ENCODE measurements at regions not wholly inside any gene's neighbourhood (a gene's known extent, or its start where the extent isn't known, plus 50 kb on each side); places are given as distances from the start of the nearest gene placed in this dataset.
"Not testable (repeated sequence)": the region's sequence is repeated elsewhere in the genome, so short reads cannot be mapped to it uniquely, and the experiment has no call there.

GRCh38 chr4:116724249-116724648 lies 361.1 kb downstream of the TRAM1L1 start:
- no peak for ATAC-seq
- no peak overlapping the region for H3K4me3 Mint-ChIP-seq
- H3K27me3 Mint-ChIP-seq: no peaks in the 10 kb centered on the region

GRCh38 chr4:116705466-116705865 lies 379.9 kb downstream of the TRAM1L1 start:
- no peaks in the 10 kb centered on the region for H3K36me3 Mint-ChIP-seq (ENCODE audit: low read depth)
- H3K9me3 ChIP-seq (ENCODE audit: control insufficient read depth, low read length, poor library complexity, severe bottlenecking): no peaks in the 10 kb centered on the region
- no peaks in the 10 kb centered on the region for H3K4me1 Mint-ChIP-seq
- no peak overlapping the region for H3K27ac Mint-ChIP-seq
- DNase-seq (no peak), ATAC-seq (no peak)
- H3K27me3 Mint-ChIP-seq: no peaks in the 10 kb centered on the region
- no peak overlapping the region for H3K4me3 Mint-ChIP-seq

More at GRCh38 chr4:116724249-116724648, 361.1 kb downstream of the TRAM1L1 start:
- H3K9me3 ChIP-seq (ENCODE audit: control insufficient read depth, low read length, poor library complexity, severe bottlenecking): no peaks in the 10 kb centered on the region
- DNase-seq: no peak
- Mint-ChIP-seq H3K27ac (no peak overlapping the region), H3K36me3 (ENCODE audit: low read depth) (no peaks in the 10 kb centered on the region), H3K4me1 (no peaks in the 10 kb centered on the region)

- no peaks in the 10 kb centered on the region for H3K27me3 Mint-ChIP-seq
- H3K9me3 ChIP-seq (ENCODE audit: control insufficient read depth, low read length, poor library complexity, severe bottlenecking): no peaks in the 10 kb centered on the region
- H3K27ac Mint-ChIP-seq: no peak overlapping the region
- H3K36me3 Mint-ChIP-seq (ENCODE audit: low read depth): no peaks in the 10 kb centered on the region
- no peaks in the 10 kb centered on the region for H3K4me1 Mint-ChIP-seq
- no peak for ATAC-seq
- no peak for DNase-seq
- no peak overlapping the region for H3K4me3 Mint-ChIP-seq
Observed at GRCh38 chr4:116702949-116703348, 382.4 kb downstream of the TRAM1L1 start.

GRCh38 chr4:116688536-116688935 lies 396.8 kb downstream of the TRAM1L1 start:
- H3K36me3 Mint-ChIP-seq (ENCODE audit: low read depth): no peaks in the 10 kb centered on the region
- DNase-seq (no peak), ATAC-seq (no peak)
- H3K27ac Mint-ChIP-seq: no peak overlapping the region
- H3K4me3 Mint-ChIP-seq: no peak overlapping the region
- H3K4me1 Mint-ChIP-seq: no peaks in the 10 kb centered on the region
- no peaks in the 10 kb centered on the region for H3K27me3 Mint-ChIP-seq
- H3K9me3 ChIP-seq (ENCODE audit: control insufficient read depth, low read length, poor library complexity, severe bottlenecking): no peaks in the 10 kb centered on the region

GRCh38 chr4:116668190-116668589 lies 417.2 kb downstream of the TRAM1L1 start:
- no peak for DNase-seq
- no peak overlapping the region for H3K27ac Mint-ChIP-seq
- no peak for ATAC-seq
- no peaks in the 10 kb centered on the region for H3K9me3 ChIP-seq (ENCODE audit: control insufficient read depth, low read length, poor library complexity, severe bottlenecking)
- H3K36me3 Mint-ChIP-seq (ENCODE audit: low read depth): no peaks in the 10 kb centered on the region
- no peak overlapping the region for H3K4me3 Mint-ChIP-seq
- no peaks in the 10 kb centered on the region for H3K27me3 Mint-ChIP-seq
- H3K4me1 Mint-ChIP-seq: no peaks in the 10 kb centered on the region

- no peak for ATAC-seq
- no peaks in the 10 kb centered on the region for H3K36me3 Mint-ChIP-seq (ENCODE audit: low read depth)
- no peak for DNase-seq
Observed at GRCh38 chr4:116665716-116666115, 419.7 kb downstream of the TRAM1L1 start.

GRCh38 chr4:116664198-116664597 lies 421.2 kb downstream of the TRAM1L1 start:
- H3K9me3 ChIP-seq (ENCODE audit: control insufficient read depth, low read length, poor library complexity, severe bottlenecking): no peaks in the 10 kb centered on the region
- no peaks in the 10 kb centered on the region for H3K36me3 Mint-ChIP-seq (ENCODE audit: low read depth)
- no peak overlapping the region for H3K27ac Mint-ChIP-seq
- no peaks in the 10 kb centered on the region for H3K4me1 Mint-ChIP-seq
- no peaks in the 10 kb centered on the region for H3K27me3 Mint-ChIP-seq
- DNase-seq: no peak
- no peak for ATAC-seq
- no peak overlapping the region for H3K4me3 Mint-ChIP-seq

More at GRCh38 chr4:116665716-116666115, 419.7 kb downstream of the TRAM1L1 start:
- no peak overlapping the region for H3K27ac Mint-ChIP-seq
- no peak overlapping the region for H3K4me3 Mint-ChIP-seq
- no peaks in the 10 kb centered on the region for H3K9me3 ChIP-seq (ENCODE audit: control insufficient read depth, low read length, poor library complexity, severe bottlenecking)
- H3K27me3 Mint-ChIP-seq: no peaks in the 10 kb centered on the region
- no peaks in the 10 kb centered on the region for H3K4me1 Mint-ChIP-seq

- H3K9me3 ChIP-seq (ENCODE audit: control insufficient read depth, low read length, poor library complexity, severe bottlenecking): no peaks in the 10 kb centered on the region
- Mint-ChIP-seq H3K4me1 (no peaks in the 10 kb centered on the region), H3K36me3 (ENCODE audit: low read depth) (no peaks in the 10 kb centered on the region), H3K27ac (no peak overlapping the region), H3K4me3 (no peak overlapping the region), H3K27me3 (no peaks in the 10 kb centered on the region)
- ATAC-seq (no peak), DNase-seq (no peak)
Observed at GRCh38 chr4:116639070-116639577, 446.3 kb downstream of the TRAM1L1 start.

GRCh38 chr4:116638592-116638991 lies 446.8 kb downstream of the TRAM1L1 start:
- Mint-ChIP-seq H3K27me3 (no peaks in the 10 kb centered on the region), H3K27ac (no peak overlapping the region), H3K36me3 (ENCODE audit: low read depth) (no peaks in the 10 kb centered on the region), H3K4me1 (no peaks in the 10 kb centered on the region), H3K4me3 (no peak overlapping the region)
- ATAC-seq (no peak), DNase-seq (no peak)
- H3K9me3 ChIP-seq (ENCODE audit: control insufficient read depth, low read length, poor library complexity, severe bottlenecking): no peaks in the 10 kb centered on the region

- Mint-ChIP-seq H3K27me3 (no peaks in the 10 kb centered on the region), H3K4me1 (no peaks in the 10 kb centered on the region), H3K36me3 (ENCODE audit: low read depth) (no peaks in the 10 kb centered on the region), H3K27ac (no peak overlapping the region), H3K4me3 (no peak overlapping the region)
- H3K9me3 ChIP-seq (ENCODE audit: control insufficient read depth, low read length, poor library complexity, severe bottlenecking): no peaks in the 10 kb centered on the region
- DNase-seq (no peak), ATAC-seq (no peak)
Observed at GRCh38 chr4:116636917-116637316, 448.5 kb downstream of the TRAM1L1 start.

- no peaks in the 10 kb centered on the region for H3K36me3 Mint-ChIP-seq (ENCODE audit: low read depth)
- no peak overlapping the region for H3K27ac Mint-ChIP-seq
Observed at GRCh38 chr4:116632269-116632668, 453.1 kb downstream of the TRAM1L1 start.

GRCh38 chr4:116628598-116628997 lies 456.8 kb downstream of the TRAM1L1 start:
- no peak for ATAC-seq
- H3K9me3 ChIP-seq (ENCODE audit: control insufficient read depth, low read length, poor library complexity, severe bottlenecking): no peaks in the 10 kb centered on the region
- H3K4me3 Mint-ChIP-seq: no peak overlapping the region
- DNase-seq: no peak
- H3K27me3 Mint-ChIP-seq: no peaks in the 10 kb centered on the region
- no peaks in the 10 kb centered on the region for H3K4me1 Mint-ChIP-seq
- H3K27ac Mint-ChIP-seq: no peak overlapping the region
- no peaks in the 10 kb centered on the region for H3K36me3 Mint-ChIP-seq (ENCODE audit: low read depth)

More at GRCh38 chr4:116632269-116632668, 453.1 kb downstream of the TRAM1L1 start:
- H3K4me1 Mint-ChIP-seq: no peaks in the 10 kb centered on the region
- no peaks in the 10 kb centered on the region for H3K9me3 ChIP-seq (ENCODE audit: control insufficient read depth, low read length, poor library complexity, severe bottlenecking)
- no peak for DNase-seq
- no peak for ATAC-seq
- H3K27me3 Mint-ChIP-seq: no peaks in the 10 kb centered on the region
- H3K4me3 Mint-ChIP-seq: no peak overlapping the region

- ATAC-seq (no peak), DNase-seq (no peak)
- no peak overlapping the region for H3K27ac Mint-ChIP-seq
- H3K9me3 ChIP-seq (ENCODE audit: control insufficient read depth, low read length, poor library complexity, severe bottlenecking): no peaks in the 10 kb centered on the region
- no peaks in the 10 kb centered on the region for H3K4me1 Mint-ChIP-seq
- no peaks in the 10 kb centered on the region for H3K27me3 Mint-ChIP-seq
- no peak overlapping the region for H3K4me3 Mint-ChIP-seq
- H3K36me3 Mint-ChIP-seq (ENCODE audit: low read depth): no peaks in the 10 kb centered on the region
Observed at GRCh38 chr4:116627545-116627944, 457.8 kb downstream of the TRAM1L1 start.

- not testable (repeated sequence) for H3K4me3 Mint-ChIP-seq; ATAC-seq; H3K27ac Mint-ChIP-seq; H3K9me3 ChIP-seq (ENCODE audit: control insufficient read depth, low read length, poor library complexity, severe bottlenecking); H3K4me1 Mint-ChIP-seq; DNase-seq; H3K36me3 Mint-ChIP-seq (ENCODE audit: low read depth); H3K27me3 Mint-ChIP-seq
Observed at GRCh38 chr4:116619508-116619907, 465.9 kb downstream of the TRAM1L1 start.

All from T-helper 17 cell (primary cell).